Gastroesophageal sphincter (tissue), 4 donors: ENCODE measurements at regions not wholly inside any gene's neighbourhood (a gene's known extent, or its start where the extent isn't known, plus 50 kb on each side); places are given as distances from the start of the nearest gene placed in this dataset.

Source experiments
- ATAC-seq: fragments of 150-250 bp; one replicate; pipeline ENCODE4 v1.9.1; 2016; ENCODE audit warnings: mild to moderate bottlenecking, moderate library complexity
- H3K27ac ChIP-seq, 4 donors: fragments of 200-600 bp; sonication (generic) in 3 of 4; 1 replicate in 3 of 4; 2 replicates in 1 of 4; pipeline ENCODE4 v1.5.1; 2016 to 2019
- H3K27me3 ChIP-seq: fragments of 200-600 bp; sonication (generic); one replicate; pipeline ENCODE4 v1.5.1; 2019
- H3K36me3 ChIP-seq, 2 donors: fragments of 200-600 bp; sonication (generic); one replicate each; pipeline ENCODE4 v1.5.1; 2019; ENCODE audit warnings: control low read depth in 1 of 2
- H3K4me1 ChIP-seq, 3 donors: fragments of 200-600 bp; sonication (generic); 1 replicate in 2 of 3; 2 replicates in 1 of 3; pipeline ENCODE4 v1.5.1; 2016 to 2019; ENCODE audit warnings: control low read depth in 2 of 3
- H3K4me3 ChIP-seq, 2 donors: fragments of 200-600 bp; sonication (generic); one replicate each; pipeline ENCODE4 v1.5.1; 2019; ENCODE audit warnings: mild to moderate bottlenecking in 1 of 2, moderate library complexity in 1 of 2
- H3K9me3 ChIP-seq, 3 donors: fragments of 200-600 bp; sonication (generic); one replicate each; pipeline ENCODE4 v1.5.1; 2017 to 2019; ENCODE audit warnings: control low read depth in 2 of 3
- EP300 ChIP-seq: sonication (generic); formaldehyde crosslinking; IDR thresholded peaks from one replicate; pipeline ENCODE4 v1.6.1; 2017; ENCODE audit warnings: antibody characterized with exemption, mild to moderate bottlenecking
- POLR2A ChIP-seq, 2 donors: fragments of 450-650 bp; IDR thresholded peaks; one replicate each; pipeline ENCODE4 v1.6.1; 2017; ENCODE audit warnings: antibody characterized with exemption in 2 of 2, mild to moderate bottlenecking in 2 of 2, moderate library complexity in 1 of 2
- POLR2AphosphoS5 ChIP-seq: sonication (generic); formaldehyde crosslinking; IDR thresholded peaks from one replicate; pipeline ENCODE4 v1.6.1; 2017; ENCODE audit warnings: antibody characterized with exemption
- WGBS, 2 donors: methylation state at CpG; one replicate each; pipeline ENCODE4 v1.1.5; 2018; ENCODE audit warnings: low coverage in 1 of 2; 5-methylcytosine and 5-hydroxymethylcytosine counted together
- TF ChIP-seq, protein P1 (sequence below), 4 experiments: fragments of 200-600 bp in 2 of 4; fragments of 450-650 bp in 2 of 4; sonication (generic) in 1 of 4; IDR thresholded peaks; one replicate each; pipeline ENCODE4 v1.5.1; 2017 to 2019; ENCODE audit warnings: antibody characterized with exemption in 4 of 4, mild to moderate bottlenecking in 2 of 4, moderate library complexity in 2 of 4

DNA sequence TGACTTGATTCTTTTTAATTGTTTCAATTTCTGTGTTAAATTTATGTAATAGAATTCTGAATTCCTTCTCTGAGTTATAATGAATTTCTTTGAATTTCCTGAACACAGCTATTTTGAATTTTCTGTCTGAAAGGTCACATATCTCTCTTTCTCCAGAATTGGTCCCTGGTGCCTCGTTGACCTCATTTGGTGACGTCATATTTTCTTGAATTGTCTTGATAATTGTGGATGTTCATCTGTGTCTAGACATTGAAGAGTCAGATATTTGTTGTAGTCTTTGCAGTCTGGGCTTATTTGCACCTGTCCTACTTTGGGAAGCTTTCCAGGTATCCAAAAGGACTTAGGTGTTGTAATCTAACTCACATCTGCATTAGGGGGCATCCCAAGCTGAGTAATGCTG is 111.4 kb upstream of the LRRTM4 start:
- TF ChIP-seq, protein P1, sequence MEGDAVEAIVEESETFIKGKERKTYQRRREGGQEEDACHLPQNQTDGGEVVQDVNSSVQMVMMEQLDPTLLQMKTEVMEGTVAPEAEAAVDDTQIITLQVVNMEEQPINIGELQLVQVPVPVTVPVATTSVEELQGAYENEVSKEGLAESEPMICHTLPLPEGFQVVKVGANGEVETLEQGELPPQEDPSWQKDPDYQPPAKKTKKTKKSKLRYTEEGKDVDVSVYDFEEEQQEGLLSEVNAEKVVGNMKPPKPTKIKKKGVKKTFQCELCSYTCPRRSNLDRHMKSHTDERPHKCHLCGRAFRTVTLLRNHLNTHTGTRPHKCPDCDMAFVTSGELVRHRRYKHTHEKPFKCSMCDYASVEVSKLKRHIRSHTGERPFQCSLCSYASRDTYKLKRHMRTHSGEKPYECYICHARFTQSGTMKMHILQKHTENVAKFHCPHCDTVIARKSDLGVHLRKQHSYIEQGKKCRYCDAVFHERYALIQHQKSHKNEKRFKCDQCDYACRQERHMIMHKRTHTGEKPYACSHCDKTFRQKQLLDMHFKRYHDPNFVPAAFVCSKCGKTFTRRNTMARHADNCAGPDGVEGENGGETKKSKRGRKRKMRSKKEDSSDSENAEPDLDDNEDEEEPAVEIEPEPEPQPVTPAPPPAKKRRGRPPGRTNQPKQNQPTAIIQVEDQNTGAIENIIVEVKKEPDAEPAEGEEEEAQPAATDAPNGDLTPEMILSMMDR (IDR thresholded peaks at IDR 0.05): no peak
- TF ChIP-seq POLR2AphosphoS5: no peak
- TF ChIP-seq POLR2A (IDR thresholded peaks at IDR 0.05): no peak
- TF ChIP-seq EP300: no peak
- WGBS, 2 donors: 80 to 93% methylated on average over 1 to 2 of the region's 2 CpGs
- Histone ChIP-seq H3K27me3 (no peaks in the 10 kb centered on the region), H3K4me3 (no peak overlapping the region), H3K36me3 (no peaks in the 10 kb centered on the region), H3K9me3 (peaks cover 0 to 10% (median 0%) of the 10 kb centered on the region in 3 donors), H3K4me1 (no peaks in the 10 kb centered on the region), H3K27ac (no peak overlapping the region)
- ATAC-seq: no peak

- Histone ChIP-seq H3K27ac (no peak overlapping the region), H3K4me1 (no peaks in the 10 kb centered on the region), H3K9me3 (peaks cover 0 to 31% (median 0%) of the 10 kb centered on the region in 3 donors), H3K36me3 (no peaks in the 10 kb centered on the region), H3K27me3 (no peaks in the 10 kb centered on the region), H3K4me3 (no peak overlapping the region)
- no peak for ATAC-seq
- 90 to 100% methylated on average over 1 of the region's 1 CpG for WGBS, 2 donors
- TF ChIP-seq, protein P1 (IDR thresholded peaks at IDR 0.05): no peak
- TF ChIP-seq POLR2AphosphoS5 (no peak), EP300 (no peak), POLR2A (IDR thresholded peaks at IDR 0.05) (no peak)
Observed at GRCh38 chr2:77640924-77641323, 118.7 kb upstream of the LRRTM4 start.

- no peak overlapping the region for H3K4me3 ChIP-seq
- no peaks in the 10 kb centered on the region for H3K36me3 ChIP-seq
- no peak for ATAC-seq
- H3K27ac ChIP-seq: no peak overlapping the region
- no peak for TF ChIP-seq EP300
- TF ChIP-seq, protein P1 (IDR thresholded peaks at IDR 0.05): no peak
- no peak for TF ChIP-seq POLR2A (IDR thresholded peaks at IDR 0.05)
- TF ChIP-seq POLR2AphosphoS5: no peak
- peaks cover 0 to 31% (median 0%) of the 10 kb centered on the region in 3 donors for H3K9me3 ChIP-seq
- no peaks in the 10 kb centered on the region for H3K4me1 ChIP-seq
- H3K27me3 ChIP-seq: no peaks in the 10 kb centered on the region
- WGBS, 2 donors: no CpG with 5 or more reads among the region's 1 CpG
Observed at GRCh38 chr2:77642339-77642738, 120.2 kb upstream of the LRRTM4 start.

- Histone ChIP-seq H3K4me1 (no peaks in the 10 kb centered on the region), H3K27ac (no peak overlapping the region), H3K36me3 (no peaks in the 10 kb centered on the region), H3K4me3 (no peak overlapping the region), H3K27me3 (no peaks in the 10 kb centered on the region), H3K9me3 (no peaks in the 10 kb centered on the region)
- no peak for ATAC-seq
- 25 to 57% methylated on average over 1 of the region's 1 CpG for WGBS, 2 donors
- TF ChIP-seq EP300 (no peak), POLR2AphosphoS5 (no peak), POLR2A (IDR thresholded peaks at IDR 0.05) (no peak)
- TF ChIP-seq, protein P1 (IDR thresholded peaks at IDR 0.05): no peak
Observed at GRCh38 chr2:77649856-77650255, 127.7 kb upstream of the LRRTM4 start.

DNA sequence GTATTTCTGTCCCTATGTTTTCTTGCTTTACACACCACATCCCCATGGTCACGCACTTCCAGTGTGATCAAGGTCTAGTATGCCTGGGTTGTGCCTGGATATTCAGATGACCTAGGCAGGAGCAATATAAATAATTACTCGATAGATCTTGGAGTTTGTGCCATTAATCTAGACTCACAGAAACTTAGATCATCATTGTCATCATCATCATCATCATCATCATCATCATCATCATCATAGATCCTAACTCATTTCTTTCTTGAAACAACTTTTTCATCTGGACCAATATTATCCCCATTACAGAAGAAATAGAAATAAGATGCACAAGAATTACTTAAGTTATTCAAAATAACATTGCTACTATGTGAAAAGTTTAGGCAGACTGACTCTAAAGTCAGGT is 130.3 kb upstream of the LRRTM4 start:
- no peaks in the 10 kb centered on the region for H3K36me3 ChIP-seq
- no peaks in the 10 kb centered on the region for H3K4me1 ChIP-seq
- H3K4me3 ChIP-seq: no peak overlapping the region
- no peaks in the 10 kb centered on the region for H3K9me3 ChIP-seq
- no peaks in the 10 kb centered on the region for H3K27me3 ChIP-seq
- 63 to 97% methylated on average over 2 of the region's 2 CpGs for WGBS, 2 donors
- TF ChIP-seq POLR2A (IDR thresholded peaks at IDR 0.05): no peak
- no peak for TF ChIP-seq EP300
- TF ChIP-seq, protein P1 (IDR thresholded peaks at IDR 0.05): no peak
- no peak for TF ChIP-seq POLR2AphosphoS5
- H3K27ac ChIP-seq: no peak overlapping the region
- ATAC-seq: no peak
